PFSK-1 (cell line): ENCODE measurements at regions not wholly inside any gene's neighbourhood (a gene's known extent, or its start where the extent isn't known, plus 50 kb on each side); places are given as distances from the start of the nearest gene placed in this dataset.

ENCODE experiments used
- FOXP2 ChIP-seq: optimal IDR thresholded peaks from 2 replicates; pipeline ENCODE3; 2011; ENCODE audit warnings: borderline replicate concordance, control low read depth, inconsistent platforms; ENCODE audit not compliant: insufficient read depth; ENCODE audit errors: extremely low read length, extremely low read depth
- POLR2AphosphoS5 ChIP-seq: IDR thresholded peaks from 2 replicates; pipeline ENCODE4 v1.6.1; 2012; ENCODE audit warnings: low read depth, mild to moderate bottlenecking, control low read depth, low read length, moderate library complexity
- SIN3A ChIP-seq: IDR thresholded peaks from 2 replicates; pipeline ENCODE4 v1.6.1; 2012; ENCODE audit warnings: mild to moderate bottlenecking, low read length, moderate library complexity, borderline replicate concordance; ENCODE audit not compliant: insufficient read depth
- TAF1 ChIP-seq: IDR thresholded peaks from 2 replicates; pipeline ENCODE4 v1.6.1; 2012; ENCODE audit warnings: low read length, control low read depth, borderline replicate concordance; ENCODE audit not compliant: insufficient read depth
- TF ChIP-seq, protein P1 (sequence below), 2 experiments: IDR thresholded peaks; 2 replicates each; pipeline versions ENCODE4 v1.6.1 to v1.8.0; 2011 to 2012; ENCODE audit warnings: low read depth in 2 of 2, low read length in 2 of 2, control low read depth in 1 of 2, inconsistent platforms in 1 of 2, mild to moderate bottlenecking in 1 of 2, moderate library complexity in 1 of 2; ENCODE audit not compliant: insufficient read depth in 1 of 2

DNA sequence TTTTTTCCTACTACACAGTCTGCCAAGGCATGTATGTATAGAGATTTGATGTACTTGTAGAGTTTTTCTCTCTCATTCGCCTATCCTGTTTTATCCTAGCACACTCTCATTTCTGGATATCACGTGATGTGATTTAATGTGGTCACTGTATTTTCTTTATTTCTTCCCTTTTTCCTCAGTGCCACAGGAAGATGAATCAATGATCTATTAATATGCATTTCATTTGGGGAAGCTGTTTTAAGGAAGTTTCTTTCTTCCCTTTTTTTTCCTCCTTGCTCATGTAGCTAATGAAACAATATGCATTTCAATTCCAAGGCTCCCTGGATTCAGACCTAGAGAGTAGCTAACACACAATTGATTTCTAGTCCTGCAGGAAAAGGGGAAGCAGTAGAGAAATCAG is 506.3 kb upstream of the WWC1 start:
- TF ChIP-seq POLR2AphosphoS5: no peak
- no peak for TF ChIP-seq SIN3A
- no peak for TF ChIP-seq TAF1

DNA sequence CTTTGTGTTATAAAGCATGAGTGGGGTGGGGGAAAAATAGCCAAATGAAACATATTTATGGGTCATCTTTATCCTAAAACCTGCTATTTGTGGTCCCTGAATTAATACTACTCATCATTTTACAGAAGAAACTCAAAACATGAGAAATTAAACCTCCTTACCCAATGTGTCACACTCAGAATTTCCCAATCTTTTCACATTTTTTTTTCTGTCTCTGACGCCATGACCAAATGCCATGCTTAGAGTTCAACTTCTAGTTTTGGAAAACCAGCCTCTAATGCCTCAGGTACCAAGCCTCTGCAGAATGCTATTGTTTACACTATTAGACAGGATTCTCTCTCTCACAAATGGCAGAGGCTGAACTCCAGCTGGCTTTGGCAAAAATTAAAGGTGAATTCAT is 505.5 kb upstream of the WWC1 start:
- TF ChIP-seq TAF1 (no peak), SIN3A (no peak), FOXP2 (no peak), POLR2AphosphoS5 (no peak)
- TF ChIP-seq, protein P1, sequence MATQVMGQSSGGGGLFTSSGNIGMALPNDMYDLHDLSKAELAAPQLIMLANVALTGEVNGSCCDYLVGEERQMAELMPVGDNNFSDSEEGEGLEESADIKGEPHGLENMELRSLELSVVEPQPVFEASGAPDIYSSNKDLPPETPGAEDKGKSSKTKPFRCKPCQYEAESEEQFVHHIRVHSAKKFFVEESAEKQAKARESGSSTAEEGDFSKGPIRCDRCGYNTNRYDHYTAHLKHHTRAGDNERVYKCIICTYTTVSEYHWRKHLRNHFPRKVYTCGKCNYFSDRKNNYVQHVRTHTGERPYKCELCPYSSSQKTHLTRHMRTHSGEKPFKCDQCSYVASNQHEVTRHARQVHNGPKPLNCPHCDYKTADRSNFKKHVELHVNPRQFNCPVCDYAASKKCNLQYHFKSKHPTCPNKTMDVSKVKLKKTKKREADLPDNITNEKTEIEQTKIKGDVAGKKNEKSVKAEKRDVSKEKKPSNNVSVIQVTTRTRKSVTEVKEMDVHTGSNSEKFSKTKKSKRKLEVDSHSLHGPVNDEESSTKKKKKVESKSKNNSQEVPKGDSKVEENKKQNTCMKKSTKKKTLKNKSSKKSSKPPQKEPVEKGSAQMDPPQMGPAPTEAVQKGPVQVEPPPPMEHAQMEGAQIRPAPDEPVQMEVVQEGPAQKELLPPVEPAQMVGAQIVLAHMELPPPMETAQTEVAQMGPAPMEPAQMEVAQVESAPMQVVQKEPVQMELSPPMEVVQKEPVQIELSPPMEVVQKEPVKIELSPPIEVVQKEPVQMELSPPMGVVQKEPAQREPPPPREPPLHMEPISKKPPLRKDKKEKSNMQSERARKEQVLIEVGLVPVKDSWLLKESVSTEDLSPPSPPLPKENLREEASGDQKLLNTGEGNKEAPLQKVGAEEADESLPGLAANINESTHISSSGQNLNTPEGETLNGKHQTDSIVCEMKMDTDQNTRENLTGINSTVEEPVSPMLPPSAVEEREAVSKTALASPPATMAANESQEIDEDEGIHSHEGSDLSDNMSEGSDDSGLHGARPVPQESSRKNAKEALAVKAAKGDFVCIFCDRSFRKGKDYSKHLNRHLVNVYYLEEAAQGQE (IDR thresholded peaks at IDR 0.05; ENCODE audit: insufficient read depth in 1 of 2, low read depth in 2 of 2, low read length in 2 of 2): no peak

DNA sequence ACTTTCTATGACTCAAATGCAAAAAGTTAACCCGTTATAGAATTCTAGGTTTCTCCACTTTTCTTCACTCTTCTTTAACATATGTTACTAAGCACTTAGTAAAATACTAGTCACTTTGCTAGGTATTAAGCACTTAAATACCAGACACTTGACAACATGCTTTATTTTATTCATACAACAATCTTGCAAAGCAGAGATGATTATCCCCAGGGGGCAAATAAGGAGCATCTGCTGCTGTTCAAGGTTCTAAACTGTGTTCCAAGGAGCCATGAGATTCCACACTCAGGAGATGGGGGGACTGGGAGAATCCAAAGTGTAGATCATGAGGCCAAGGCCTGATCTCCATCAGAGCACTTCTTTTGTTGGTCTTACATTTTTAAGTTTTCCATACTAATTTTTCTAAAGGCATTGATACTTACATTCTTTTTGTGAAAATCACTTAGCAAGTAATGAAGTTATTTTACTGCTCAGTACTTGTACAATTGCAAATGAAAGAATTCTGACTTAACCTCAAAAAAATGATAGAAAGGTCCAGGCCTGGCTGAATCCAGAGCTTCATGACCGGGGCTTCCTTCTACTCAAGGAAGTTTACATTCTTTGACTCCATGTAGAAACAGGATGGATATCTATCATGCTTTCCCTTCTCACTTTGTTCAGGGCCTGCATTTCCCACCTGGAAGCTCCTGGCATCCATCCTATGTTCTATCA is 504.4 kb upstream of the WWC1 start:
- TF ChIP-seq, protein P1 (IDR thresholded peaks at IDR 0.05; ENCODE audit: insufficient read depth in 1 of 2, low read depth in 2 of 2, low read length in 2 of 2): no peak
- TF ChIP-seq SIN3A (no peak), TAF1 (no peak), FOXP2 (no peak), POLR2AphosphoS5 (no peak)

DNA sequence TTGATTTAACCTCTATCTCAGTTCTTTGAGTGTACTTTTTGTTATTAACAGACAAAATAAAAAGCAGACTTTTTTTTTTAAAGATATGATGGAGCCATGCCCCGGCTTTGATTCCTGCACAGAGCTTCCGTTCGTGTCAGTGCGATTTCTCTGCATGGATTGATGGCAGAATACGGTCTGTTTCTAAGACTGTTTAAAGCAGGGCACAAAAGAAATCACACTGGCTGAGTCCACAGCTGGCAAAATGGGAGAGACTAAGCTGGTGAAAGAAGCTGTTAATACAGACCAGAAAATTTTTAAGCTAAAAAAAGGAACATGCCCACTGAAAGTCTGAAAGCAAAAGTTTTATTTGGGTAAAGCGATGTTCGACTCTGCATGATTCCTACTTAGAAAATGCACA is 501.4 kb upstream of the WWC1 start:
- TF ChIP-seq, protein P1 (IDR thresholded peaks at IDR 0.05; ENCODE audit: insufficient read depth in 1 of 2, low read depth in 2 of 2, low read length in 2 of 2): no peak
- TF ChIP-seq FOXP2: no peak
- TF ChIP-seq POLR2AphosphoS5: no peak
- no peak for TF ChIP-seq TAF1
- no peak for TF ChIP-seq SIN3A

DNA sequence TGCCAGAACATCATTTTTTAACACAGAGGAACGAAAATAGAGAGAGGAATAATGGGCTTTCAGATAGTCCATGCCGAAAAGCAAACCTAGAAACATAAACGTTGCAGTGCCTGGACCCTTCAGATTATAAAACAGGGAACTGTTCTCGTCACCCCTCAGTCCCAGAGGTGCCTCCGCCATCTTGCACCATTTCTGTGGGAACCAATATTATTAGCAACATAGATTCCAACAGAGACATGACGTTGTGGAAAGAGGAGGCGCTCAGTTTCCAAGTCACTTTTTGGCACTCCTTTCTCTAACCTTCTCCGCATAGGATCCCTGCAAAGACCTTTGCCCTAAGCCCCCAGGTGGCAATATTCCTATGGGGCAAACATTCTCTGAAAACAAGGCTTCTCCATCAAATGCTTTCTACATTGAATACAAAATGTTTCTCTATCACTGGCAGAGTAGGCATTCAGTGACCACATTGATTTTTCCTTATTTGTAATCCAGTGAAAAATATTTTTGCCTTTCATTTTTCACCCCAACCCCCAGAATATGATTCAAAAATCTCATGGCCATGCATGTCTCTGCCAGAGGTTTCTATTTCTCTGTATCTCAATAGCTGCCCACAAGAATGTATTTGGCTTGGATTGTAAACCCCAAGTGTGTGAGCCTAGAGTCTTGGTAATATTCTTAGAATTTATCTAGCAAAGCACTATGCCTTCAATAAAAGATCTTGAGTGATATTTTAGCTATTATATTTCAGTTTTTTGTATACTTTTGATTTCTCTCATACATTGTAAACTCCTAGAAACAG is 500.8 kb upstream of the WWC1 start:
- TF ChIP-seq FOXP2: no peak
- TF ChIP-seq TAF1: no peak
- TF ChIP-seq SIN3A: no peak
- TF ChIP-seq POLR2AphosphoS5: no peak
- TF ChIP-seq, protein P1 (IDR thresholded peaks at IDR 0.05; ENCODE audit: insufficient read depth in 1 of 2, low read depth in 2 of 2, low read length in 2 of 2): no peak
